ENCODE measurements at regions not wholly inside any gene's neighbourhood (a gene's known extent, or its start where the extent isn't known, plus 50 kb on each side); places are given as distances from the start of the nearest gene placed in this dataset.

GRCh38 chr17:33491871-33492481 lies 198.9 kb upstream of the ASIC2 start:
- TF ChIP-seq EP300 (IDR thresholded peaks at IDR 0.05; ENCODE audit: borderline replicate concordance) (no peak), CEBPB (IDR thresholded peaks at IDR 0.05) (no peak), REST (IDR thresholded peaks at IDR 0.05; ENCODE audit: low read depth) (no peak), TAF1 (IDR thresholded peaks at IDR 0.05; ENCODE audit: low read depth) (no peak), MAX (IDR thresholded peaks at IDR 0.05) (no peak), USF1 (IDR thresholded peaks at IDR 0.05) (no peak), YY1 (IDR thresholded peaks at IDR 0.05; ENCODE audit: low read depth) (no peak), TCF12 (IDR thresholded peaks at IDR 0.05; ENCODE audit: low read depth) (no peak)

All from Ishikawa (cell line).